NCI-H446 (cell line): ENCODE measurements at regions not wholly inside any gene's neighbourhood (a gene's known extent, or its start where the extent isn't known, plus 50 kb on each side); places are given as distances from the start of the nearest gene placed in this dataset.

Experiments
- DNase-seq, 2 experiments: peaks; one replicate each; lab custom pipeline; 2025; lab: John Stamatoyannopoulos, UW

DNA sequence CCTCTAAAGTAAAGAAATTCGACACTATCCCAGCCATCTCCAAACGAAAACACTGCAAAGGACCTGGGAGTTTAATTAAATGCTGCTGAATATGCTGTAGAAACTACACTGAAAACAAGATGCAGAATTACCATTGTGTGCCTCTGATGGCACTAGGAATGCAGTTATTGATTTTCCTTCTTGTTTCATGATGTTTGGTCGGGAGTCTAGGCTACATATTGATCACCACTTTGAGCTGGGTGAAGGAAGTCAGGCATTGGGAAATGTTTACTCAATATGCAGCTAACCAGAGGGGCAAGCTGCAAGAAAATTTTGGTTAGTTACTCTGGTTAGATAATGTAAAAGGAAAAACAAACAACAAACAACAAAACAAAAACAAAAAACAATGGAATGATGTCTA lies 650.7 kb upstream of the GALNTL6 start:
- no peak for DNase-seq

DNA sequence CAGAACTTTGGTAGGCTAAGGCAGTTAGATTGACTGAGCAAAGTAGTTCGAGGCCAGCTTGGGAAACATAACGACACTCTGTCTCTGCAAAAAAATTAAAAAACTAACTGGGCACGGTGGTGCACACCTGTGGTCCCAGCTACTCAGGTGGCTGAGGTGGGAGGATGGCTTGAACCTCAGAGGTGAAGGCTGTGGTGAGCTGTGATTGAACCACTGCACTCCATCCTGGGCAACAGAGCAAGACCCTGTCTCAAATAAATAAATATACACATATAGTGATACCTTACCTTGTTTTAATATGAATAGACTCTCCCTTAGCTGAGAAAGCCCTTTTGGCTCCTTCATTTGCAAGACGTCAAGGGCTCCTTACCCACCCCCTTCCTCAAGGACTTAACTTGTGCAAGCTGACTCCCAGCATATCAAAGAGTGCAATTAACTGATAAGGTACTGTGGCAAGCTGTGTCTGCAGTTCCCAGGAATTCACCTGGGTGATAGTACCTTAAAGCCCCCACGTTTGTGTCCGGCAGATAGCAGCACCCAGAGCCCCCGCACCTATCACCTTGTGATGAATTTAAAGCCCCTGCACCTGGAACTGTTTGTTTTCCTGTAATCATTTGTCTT lies 655.6 kb upstream of the GALNTL6 start:
- DNase-seq, result no peak

DNA sequence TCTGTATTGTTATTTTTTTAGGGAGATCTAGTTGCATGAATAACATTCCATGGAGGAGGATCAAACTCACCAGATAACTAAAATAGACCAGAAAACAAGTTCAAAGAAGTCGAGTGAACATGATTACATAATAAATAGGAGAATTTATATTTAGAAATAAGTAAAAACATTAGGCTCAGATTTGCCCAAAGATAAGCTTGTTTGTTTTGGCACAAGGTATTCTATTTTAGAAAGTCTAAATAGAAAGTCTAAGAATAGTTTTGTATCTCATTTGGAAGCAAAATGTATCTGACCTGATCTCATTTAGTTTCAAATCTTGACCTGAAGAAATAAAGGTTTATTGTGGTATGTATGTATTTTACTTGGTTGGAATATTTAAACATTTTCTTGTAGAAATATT lies 670.6 kb upstream of the GALNTL6 start:
- DNase-seq, result no peak

DNA sequence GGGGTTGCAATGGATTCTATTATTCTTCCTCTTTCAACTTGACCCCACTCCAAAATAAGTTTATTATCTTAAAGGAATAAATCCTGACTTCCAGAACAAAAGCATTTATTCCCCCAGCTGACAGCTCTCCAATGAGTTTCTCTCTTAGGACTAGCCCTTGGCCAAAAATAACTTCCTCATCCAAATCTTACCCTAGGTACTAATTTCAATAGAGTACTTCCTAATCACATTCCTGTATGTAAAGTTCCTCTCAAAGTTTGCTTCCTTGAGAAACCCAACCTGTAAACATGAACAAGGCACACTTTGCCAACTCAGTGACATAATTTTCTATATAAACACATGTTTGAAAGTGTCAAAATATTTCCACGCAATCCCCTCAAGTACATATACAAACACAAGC lies 671.2 kb upstream of the GALNTL6 start:
- no peak for DNase-seq

DNA sequence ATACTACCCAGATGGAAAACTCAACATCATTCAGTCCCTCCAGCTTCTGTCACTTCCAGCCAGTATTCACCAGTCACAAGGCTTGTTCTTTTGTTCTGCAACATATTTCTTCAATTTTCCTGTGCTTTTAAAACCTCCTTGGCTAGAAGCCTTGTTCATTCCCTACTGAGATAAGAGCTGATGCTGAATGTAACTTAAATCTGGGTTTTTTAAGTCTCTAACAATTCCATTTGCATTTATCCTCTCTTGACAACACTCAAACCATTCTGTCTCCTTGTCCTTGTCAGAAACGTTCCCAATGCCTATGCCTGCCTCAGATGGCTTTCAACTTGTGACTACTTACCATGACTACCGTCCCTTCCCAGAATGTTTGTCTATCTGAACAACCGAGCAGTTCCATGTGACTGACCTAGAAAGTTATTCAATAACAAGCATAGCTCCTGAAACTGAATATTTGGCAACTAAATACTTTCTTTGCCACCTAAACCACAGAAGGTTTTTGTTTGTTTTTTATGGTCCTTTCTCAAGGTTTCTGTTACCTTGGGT lies 682.9 kb upstream of the GALNTL6 start:
- no peak for DNase-seq

DNA sequence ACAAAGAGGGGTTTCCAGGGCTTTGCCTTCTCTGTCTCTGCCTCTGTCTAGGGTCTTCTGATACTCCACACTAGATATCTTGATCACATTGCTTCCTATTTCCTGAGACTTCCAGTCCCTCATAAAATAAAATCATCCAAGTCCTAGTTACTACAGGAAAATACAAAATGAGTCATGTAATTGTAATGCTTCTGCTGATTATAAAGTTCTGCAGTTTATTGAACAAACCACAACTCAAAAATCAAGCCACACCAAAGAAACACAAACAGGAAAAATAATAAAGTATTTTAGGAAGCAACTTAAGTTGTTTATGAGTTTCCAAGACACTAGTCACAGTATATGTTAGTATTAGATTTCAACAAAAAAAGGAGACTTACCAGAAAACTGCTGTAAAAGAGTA lies 695.1 kb upstream of the GALNTL6 start:
- DNase-seq, result no peak

DNA sequence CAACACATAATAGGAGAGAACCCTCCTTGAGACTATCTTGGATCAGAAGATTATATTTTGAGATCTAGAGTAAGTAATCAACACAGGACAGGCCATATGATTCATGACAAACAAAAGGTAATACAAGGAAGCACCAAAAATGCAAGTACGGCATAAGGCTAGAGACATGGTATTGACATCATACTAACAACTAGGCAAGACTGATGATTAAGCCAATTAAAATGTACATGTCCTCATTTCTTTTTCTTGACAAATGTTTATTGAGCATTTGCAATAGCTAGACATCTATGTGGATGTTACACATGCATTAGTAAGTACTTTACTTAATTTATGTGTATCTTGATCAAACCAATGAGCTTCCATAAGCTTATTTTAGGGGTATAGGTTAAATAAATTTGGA lies 695.7 kb upstream of the GALNTL6 start:
- no peak for DNase-seq

DNA sequence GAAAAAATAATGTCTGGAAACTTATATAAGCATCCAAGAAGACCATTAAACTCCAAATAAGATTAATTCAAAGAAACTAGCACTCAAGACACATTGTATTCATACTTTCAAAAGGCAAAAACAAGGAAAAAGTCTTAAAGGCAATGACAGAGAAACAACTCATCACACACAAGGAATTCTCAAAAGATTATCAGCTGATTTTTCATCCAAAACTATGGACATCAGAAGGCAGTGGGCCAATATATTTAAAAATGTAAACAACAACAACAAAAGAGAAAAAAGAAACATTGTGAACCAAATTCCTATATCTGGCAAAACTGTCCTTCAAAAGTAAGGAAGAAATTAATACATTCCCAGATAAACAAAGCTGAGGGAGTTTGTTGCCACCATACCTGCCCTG lies 711.4 kb upstream of the GALNTL6 start:
- no peak for DNase-seq

DNA sequence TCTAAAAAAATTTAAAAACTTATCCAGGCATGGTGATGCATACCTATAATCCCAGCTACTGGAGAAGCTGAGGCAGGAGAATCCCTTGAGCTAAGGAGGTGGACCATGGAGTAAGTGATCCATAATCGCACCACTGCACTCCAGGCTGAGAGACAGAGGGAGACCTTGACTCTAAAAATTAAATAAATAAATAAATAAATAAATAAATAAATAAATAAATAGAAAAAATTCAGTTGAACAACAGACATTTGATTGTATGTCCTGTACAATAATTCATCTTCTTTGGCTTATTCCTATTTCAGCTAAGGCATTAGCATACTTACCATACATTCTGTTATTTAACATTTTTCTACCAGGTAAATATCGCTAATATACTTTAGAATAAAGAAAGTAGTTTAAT lies 726.1 kb upstream of the GALNTL6 start:
- no peak for DNase-seq

DNA sequence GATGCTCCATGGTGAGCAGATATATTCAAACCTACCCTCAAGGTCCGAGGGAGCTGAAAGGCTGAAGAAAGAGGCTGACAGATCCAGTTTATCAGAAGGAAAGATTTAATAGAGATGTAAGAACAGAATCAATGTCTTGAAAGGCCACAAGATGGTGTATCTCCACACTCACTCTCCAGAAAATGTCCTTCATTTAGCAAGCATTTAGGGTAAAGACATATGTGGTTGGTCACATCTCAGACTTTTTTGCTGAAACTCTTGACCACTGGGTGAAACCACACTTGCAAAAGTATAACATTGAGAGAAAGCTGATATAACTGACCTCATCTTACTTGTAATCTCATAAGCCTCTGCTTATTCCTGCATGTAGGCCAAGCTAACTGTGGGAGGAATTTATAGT lies 745.8 kb upstream of the GALNTL6 start:
- no peak for DNase-seq

DNA sequence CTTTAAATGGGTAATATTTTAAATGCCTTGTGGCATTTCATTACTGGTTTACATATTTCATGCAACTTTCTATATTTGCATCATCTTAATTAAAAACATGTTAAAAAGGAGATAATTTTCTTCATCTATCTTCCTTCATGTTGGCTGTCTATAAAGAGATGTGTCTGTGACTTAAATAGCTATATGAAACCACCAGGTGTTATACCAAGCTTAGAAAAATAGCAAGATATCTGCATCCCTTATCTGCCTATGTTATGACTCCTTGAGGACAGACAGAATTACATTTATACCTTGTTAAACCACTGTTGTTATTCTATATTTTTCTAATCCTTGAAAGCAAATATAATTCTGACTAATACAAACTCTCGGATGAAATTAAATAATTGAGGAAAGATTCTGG lies 763.8 kb upstream of the GALNTL6 start:
- DNase-seq, result no peak

DNA sequence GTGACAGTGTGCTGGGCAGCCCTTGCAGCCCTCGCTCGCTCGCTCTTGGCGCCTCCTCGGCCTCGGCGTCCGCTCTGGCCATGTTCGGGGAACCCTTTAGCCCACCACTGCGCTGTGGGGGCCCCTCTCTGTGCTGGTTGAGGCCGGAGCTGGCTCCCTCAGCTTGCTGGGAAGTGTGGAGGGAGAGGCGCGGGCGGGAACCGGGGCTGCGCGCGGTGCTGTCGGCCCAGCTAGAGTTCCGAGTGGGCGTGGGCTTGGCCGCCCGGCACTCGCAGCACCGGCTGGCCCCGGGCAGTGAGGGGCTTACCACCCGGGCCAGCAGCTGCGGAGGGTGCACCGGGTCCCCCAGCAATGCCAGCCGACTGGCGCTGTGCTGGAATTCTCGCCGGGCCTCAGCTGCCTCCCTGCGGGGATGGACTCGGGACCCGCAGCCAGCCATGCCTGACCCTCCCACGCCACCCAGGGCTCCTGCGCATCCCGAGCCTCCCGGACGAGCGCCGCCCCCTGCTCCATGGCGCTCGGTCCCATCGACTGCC lies 770.1 kb upstream of the GALNTL6 start:
- no peak for DNase-seq

DNA sequence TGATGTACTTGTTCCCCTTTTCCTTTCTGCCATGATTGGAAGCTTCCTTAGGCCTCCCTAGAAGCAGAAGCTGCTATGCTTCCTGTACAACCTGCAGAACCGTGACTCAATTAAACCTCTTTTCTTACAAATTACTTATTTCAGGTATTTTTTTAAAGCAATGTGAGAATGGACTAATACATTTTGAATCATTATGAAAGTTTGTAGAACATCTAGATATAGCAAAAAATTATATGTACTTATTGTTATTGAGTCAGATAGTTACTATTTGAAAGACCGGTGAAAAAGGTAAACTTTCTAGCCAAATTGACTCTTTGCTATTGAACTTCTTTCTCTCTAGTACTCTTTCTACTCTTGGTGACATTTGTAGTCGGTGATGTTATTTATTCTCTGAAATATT lies 777.3 kb upstream of the GALNTL6 start:
- no peak for DNase-seq

DNA sequence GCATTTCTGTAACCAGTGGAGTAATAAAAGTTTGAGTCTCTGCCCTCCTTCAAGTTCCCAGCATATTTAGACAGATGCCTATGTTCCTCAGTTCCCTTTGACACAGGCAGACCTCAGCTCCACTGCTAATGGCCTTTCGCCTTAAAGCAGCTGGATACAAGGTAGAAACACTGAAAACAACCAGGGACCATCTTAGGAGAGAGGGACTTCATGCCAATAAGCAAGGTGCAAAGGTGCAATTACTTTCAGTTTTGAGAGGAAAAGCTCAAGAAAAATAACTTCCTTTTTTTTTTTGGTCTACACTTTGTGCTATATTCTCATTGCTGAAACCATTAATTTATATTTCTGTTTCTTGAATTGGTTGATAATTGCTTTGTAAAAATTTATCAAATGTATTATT lies 781.9 kb upstream of the GALNTL6 start:
- DNase-seq, result no peak

DNA sequence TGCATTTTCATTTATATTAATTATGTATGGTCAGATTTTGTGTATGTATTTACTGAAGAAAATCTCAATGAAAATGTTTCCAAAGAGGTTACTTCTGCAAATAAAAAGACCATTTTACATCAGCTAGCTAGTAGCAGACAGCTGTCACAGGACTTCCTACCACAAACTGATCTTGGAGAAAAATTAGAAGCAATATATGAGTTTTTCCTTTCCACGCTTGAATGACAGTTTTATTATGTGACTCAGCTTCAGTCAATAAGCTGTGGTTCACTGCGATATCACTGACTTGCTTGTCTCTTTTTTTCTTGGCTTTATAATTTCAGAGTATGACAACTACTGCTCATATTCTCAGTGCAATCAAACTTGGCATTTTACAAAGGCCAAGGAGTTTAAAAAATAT lies 787.4 kb upstream of the GALNTL6 start:
- no peak for DNase-seq

DNA sequence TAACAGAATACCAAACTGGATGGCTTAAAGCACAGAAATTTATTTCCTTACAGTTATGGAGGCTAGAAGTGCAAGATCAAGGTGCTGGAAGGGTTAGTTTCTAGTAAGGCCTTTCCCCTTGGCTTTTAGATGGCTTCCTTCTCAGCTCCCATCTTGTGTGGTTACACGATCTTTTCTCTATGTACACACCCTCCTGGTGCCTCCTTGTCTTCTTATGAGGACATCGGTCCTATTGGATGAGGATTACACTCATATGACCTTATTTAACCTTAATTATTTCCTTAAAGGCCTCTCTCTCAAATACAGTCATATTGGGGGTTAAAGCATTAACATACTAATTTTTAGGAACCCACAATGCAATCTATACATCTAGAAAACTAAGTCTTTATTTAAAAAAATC lies 787.9 kb upstream of the GALNTL6 start:
- no peak for DNase-seq

DNA sequence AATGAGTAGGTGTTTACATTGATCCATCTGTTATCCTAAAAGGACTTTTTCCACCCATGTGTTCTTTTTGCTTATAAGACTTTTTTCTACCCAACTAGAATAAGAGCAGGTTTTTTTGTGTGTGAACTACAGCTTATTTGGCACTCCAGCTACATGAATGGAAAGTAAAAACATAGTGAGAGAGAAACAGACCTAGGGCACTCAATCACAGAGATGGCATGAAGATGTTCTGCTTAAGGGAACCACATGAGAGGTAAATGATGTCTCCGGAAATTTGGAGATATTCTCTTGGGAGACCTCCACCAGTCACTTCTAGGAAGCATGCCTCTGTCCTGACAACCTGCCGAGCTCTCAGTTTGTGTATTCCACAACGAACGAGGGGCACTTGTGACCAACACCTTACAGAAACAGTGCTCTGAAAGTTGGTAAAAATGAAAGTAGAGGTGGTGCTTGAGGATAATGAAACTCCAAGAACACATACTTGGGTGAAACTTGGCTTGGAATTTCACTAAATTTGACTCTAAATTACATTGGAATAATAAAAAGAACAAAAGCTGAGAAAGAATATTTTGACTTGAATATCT lies 788.4 kb upstream of the GALNTL6 start:
- DNase-seq, result no peak

DNA sequence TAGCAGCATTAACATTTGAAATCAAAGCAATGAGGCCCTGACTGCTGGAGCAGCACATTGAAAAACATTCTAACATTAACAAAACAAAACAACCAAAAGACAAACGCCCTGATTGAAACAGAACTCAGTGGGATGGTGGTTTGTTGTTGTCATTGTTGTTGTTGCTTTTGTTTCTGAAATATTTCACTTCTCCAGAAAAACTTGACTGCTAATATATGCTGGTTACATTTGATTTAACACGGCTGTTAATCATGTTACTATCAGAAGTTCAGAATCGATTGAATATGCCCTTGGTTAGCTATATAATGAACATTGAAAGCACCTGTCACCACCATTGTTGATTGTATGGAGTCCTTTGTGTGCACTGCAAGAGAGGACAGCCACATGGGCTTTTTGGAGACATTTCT lies 790.4 kb upstream of the GALNTL6 start:
- DNase-seq, result no peak

DNA sequence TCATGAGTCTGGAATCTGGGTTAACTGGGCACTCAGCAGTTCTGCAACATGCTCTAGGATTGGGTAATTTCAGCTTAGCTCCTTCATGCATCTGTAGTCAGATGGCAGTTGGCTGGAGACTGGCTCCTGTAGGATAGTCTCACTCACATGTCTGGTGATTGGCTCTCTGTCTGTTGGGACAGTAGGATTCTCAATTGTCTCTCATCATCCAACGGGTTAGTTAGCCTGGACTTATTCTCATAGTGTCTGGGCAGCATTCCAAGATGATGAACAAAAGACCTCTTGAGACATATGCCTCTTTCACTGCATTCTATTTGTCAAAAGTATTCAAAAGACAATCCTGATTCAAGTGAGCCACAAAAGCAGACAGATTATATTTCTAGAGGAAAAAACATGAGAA lies 795.6 kb upstream of the GALNTL6 start:
- DNase-seq, result no peak

DNA sequence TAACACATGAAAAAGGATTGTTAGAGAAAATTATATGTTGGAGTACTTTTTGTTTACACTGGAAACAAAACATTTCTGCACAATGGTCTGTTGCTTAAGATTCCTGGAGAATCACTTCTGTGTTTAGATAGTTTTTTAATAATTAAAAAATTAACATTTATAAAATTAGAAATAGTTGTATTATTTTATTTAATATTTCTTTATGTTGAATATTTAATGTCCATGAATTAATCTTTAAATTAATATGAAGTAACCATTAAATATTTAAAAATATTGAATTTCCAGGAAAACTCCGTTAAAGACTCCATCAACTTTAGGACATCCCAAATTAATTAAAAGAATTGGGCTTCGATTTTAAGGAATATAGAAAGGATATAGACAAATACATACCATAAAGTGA lies 797.1 kb upstream of the GALNTL6 start:
- DNase-seq, result no peak

DNA sequence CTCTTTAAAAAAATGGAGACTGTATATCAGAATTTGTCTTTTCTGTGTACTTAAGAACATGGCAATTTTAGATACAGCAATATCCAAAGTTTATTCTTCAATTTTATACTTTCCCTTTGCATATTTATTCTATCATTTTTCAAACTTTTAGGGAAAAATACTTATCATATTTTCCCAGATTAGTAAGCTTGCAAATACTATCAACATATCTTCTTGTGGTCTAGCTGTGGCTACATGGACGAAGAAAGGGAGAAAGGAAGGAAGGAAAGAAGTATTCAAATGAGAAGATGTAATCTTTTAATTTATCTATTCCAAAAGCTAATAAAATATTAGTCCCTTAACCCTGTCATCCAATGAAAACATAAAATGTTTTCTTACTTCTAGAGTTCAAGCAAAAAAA lies 797.8 kb upstream of the GALNTL6 start:
- no peak for DNase-seq

DNA sequence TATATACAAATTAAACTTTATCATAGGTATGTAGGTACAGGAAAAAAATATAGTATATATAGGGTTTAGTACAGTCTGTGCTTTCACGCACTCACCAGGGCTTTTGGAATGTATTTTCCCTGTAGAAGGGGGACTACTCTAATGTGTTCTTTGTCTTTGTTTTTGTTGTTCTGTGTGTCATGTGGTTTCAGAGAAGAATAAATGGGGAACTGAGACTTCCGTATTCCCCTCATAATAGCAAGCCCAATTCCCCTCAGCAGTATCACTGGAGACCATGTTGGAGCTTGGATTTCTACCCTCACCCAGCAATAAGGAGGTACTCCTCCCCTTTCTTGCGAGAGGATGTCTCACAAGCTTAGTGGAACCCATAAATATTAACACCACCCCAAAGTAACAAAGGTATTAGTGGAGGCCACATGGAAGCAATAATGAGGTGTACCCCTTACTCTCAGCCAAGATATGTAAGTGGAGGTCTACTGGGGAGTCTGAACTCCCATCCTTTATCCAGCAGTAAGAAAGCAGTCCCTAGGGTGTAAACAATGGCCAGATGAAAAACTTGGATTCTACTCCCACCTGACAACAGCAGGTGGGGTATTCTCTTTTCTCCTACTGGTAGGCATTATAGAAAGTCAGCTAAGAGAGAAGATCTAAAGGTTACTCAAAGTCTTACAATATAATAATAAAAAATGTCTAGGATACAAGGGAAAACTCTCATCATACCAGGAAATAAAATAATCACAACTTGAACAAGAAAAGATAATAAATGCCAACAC lies 805.4 kb upstream of the GALNTL6 start:
- DNase-seq, result no peak

DNA sequence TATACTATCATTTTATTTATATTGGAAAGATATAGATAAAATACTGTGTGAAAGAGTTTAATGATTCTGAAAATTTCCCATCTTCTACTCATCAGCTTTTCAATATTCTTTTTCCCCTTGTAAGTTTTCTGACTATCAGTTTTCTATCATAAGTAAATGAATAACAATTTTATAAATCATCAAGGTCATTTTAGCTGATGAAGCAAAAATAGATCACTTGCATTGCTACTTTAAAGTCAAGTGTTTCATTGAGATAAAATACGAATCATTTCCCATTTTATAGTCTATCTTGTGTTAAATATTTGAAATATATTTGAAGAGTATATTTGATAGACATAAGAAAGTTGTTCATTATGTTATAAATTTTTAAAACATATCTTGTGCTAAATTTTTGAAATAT lies 811.0 kb upstream of the GALNTL6 start:
- no peak for DNase-seq
